Lower lobe of right lung (tissue), 2 donors: ENCODE measurements at regions not wholly inside any gene's neighbourhood (a gene's known extent, or its start where the extent isn't known, plus 50 kb on each side); places are given as distances from the start of the nearest gene placed in this dataset.

Experiments used
- ATAC-seq, 2 donors: fragments of 200-7000 bp; cut with Tn5 transposase; one replicate each; pipeline ENCODE4 v1.9.1; 2020 to 2022; ENCODE audit warnings: mild to moderate bottlenecking in 2 of 2, moderate library complexity in 2 of 2
- DNase-seq: peaks from one replicate; pipeline ENCODE4 v3.0.0-alpha.2; 2020
- H3K27ac ChIP-seq: fragments of 200-600 bp; one replicate; pipeline ENCODE4 v1.8.0; 2022
- H3K27me3 ChIP-seq: fragments of 200-600 bp; one replicate; pipeline ENCODE4 v1.8.0; 2022; ENCODE audit warnings: low read depth
- H3K36me3 ChIP-seq: fragments of 200-600 bp; one replicate; pipeline ENCODE4 v1.8.0; 2022; ENCODE audit warnings: mild to moderate bottlenecking
- H3K4me1 ChIP-seq: fragments of 200-600 bp; one replicate; pipeline ENCODE4 v1.8.0; 2022
- H3K4me3 ChIP-seq: fragments of 200-600 bp; one replicate; pipeline ENCODE4 v1.8.0; 2022; ENCODE audit warnings: mild to moderate bottlenecking
- H3K9me3 ChIP-seq: fragments of 200-600 bp; one replicate; pipeline ENCODE4 v1.8.0; 2022
- intact Hi-C: fragments of 100-400 bp; cut with DNase I; formaldehyde crosslinking; loops from one replicate; pipeline ENCODE4 v1.11.0; 2022
- TF ChIP-seq, protein P1 (sequence below): fragments of 200-600 bp; IDR thresholded peaks from one replicate; pipeline ENCODE4 v1.8.0; 2022; ENCODE audit warnings: antibody characterized with exemption, mild to moderate bottlenecking
- donor health status: DM: no; HTN: yes; CAD: no; lungs with severe emphysema.

DNA sequence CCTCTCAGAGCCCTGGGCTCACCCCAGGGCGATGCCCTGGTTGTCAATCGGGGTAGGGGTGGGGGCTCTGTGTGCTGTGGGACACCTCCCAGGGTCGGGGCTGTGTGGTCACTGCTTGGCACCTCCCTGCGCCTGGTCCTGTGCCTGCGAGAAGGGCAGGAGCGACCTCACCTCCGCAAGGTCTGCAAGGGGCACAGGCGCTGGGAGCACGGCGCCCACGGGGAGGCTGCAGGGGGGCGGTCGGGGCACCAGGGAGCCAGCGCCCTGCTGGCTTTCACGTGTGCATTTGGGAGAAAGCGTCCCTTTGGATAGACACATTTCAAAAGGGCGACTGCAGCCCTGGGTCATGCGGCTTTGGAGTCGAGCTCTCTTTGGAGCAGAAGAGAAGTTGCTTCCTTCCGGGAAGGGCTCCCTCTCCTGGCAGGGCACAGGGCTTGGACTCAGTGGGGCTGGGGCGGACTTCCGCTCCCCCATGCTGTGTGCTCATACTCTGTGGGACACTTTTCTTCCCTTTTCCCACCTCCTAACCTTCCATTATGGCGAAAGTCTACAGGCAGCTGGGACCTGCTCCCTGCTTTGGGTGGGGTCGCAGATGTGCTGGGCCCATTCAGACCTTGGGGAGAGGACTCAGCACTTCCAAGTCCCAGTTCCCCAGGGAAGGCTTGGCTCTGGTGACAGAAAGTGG lies 52.9 kb upstream of the SLC28A3 start:
- Histone ChIP-seq H3K4me3 (no peak overlapping the region), H3K9me3 (no peaks in the 10 kb centered on the region), H3K36me3 (no peaks in the 10 kb centered on the region), H3K27me3 (no peaks in the 10 kb centered on the region), H3K4me1 (no peaks in the 10 kb centered on the region), H3K27ac (no peak overlapping the region)
- TF ChIP-seq, protein P1, sequence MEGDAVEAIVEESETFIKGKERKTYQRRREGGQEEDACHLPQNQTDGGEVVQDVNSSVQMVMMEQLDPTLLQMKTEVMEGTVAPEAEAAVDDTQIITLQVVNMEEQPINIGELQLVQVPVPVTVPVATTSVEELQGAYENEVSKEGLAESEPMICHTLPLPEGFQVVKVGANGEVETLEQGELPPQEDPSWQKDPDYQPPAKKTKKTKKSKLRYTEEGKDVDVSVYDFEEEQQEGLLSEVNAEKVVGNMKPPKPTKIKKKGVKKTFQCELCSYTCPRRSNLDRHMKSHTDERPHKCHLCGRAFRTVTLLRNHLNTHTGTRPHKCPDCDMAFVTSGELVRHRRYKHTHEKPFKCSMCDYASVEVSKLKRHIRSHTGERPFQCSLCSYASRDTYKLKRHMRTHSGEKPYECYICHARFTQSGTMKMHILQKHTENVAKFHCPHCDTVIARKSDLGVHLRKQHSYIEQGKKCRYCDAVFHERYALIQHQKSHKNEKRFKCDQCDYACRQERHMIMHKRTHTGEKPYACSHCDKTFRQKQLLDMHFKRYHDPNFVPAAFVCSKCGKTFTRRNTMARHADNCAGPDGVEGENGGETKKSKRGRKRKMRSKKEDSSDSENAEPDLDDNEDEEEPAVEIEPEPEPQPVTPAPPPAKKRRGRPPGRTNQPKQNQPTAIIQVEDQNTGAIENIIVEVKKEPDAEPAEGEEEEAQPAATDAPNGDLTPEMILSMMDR, result no peak
- intact Hi-C loops, result no loop called here
- DNase-seq (no peak), ATAC-seq (peak in 1 of 2 donors; percentile 28)

DNA sequence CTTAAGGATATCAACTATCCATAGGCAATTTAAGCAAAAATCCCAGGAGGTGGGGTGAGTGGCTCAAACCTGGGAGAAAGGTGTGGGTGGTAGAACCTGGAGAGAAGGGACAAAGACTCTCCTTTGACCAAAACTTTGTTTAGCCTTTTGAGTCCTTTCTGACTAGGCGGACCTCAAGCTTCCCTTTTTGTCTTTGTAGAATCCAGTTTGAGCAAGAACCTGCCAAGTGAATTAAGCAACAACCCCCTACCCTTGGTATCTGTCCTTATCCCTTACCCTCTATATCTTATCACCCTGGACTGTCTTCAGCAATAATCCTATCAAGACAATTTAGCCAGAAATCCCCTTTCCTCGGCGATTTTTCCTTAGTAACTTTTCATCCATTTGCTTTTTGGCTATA lies 53.5 kb upstream of the SLC28A3 start:
- Histone ChIP-seq H3K27ac (no peak overlapping the region), H3K27me3 (no peaks in the 10 kb centered on the region), H3K36me3 (no peaks in the 10 kb centered on the region), H3K9me3 (no peaks in the 10 kb centered on the region), H3K4me1 (no peaks in the 10 kb centered on the region), H3K4me3 (no peak overlapping the region)
- ATAC-seq (peak in 1 of 2 donors; percentile 31), DNase-seq (no peak)
- intact Hi-C loops, result no loop called here
- TF ChIP-seq, protein P1, result no peak

- H3K4me1 ChIP-seq, result no peaks in the 10 kb centered on the region
- TF ChIP-seq, protein P1, result peak; percentile 98
- no peak overlapping the region for H3K27ac ChIP-seq
- ATAC-seq (peak; percentile 83), DNase-seq (no peak)
- no peaks in the 10 kb centered on the region for H3K36me3 ChIP-seq
- H3K9me3 ChIP-seq, result no peaks in the 10 kb centered on the region
- H3K27me3 ChIP-seq, result no peaks in the 10 kb centered on the region
- intact Hi-C loops, result no loop called here
- H3K4me3 ChIP-seq, result no peak overlapping the region
These were observed 56.7 kb upstream of the SLC28A3 start for GRCh38 chr9:84397151-84397728.

GRCh38 chr9:84397822-84398221 lies 57.3 kb upstream of the SLC28A3 start:
- Histone ChIP-seq H3K27me3 (no peaks in the 10 kb centered on the region), H3K27ac (no peak overlapping the region), H3K9me3 (no peaks in the 10 kb centered on the region), H3K4me3 (no peak overlapping the region), H3K36me3 (no peaks in the 10 kb centered on the region), H3K4me1 (no peaks in the 10 kb centered on the region)
- TF ChIP-seq, protein P1, result no peak
- ATAC-seq, result no peak
- DNase-seq, result no peak
- intact Hi-C loops, result no loop called here

DNA sequence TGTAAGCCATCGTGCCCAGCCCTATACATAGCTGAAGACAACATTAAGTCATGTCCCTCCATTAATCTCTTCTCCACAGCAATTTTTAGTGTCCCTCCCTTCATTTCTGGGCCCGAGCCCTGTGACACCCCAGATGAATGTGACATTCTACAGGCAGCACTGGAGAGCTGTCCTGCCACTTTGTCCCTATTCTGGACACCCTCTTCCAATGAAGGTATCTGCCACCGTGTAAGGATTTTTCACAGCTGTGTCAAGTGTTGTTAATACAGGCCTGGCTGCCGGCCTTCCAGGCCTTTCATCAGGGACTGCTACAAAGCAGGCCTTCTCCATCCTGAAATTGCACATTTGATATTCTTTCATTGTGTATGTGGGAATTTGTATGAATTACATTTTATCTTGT lies 62.0 kb upstream of the SLC28A3 start:
- DNase-seq, result no peak
- ATAC-seq, result no peak
- no peaks in the 10 kb centered on the region for H3K4me1 ChIP-seq
- TF ChIP-seq, protein P1, result no peak
- no peaks in the 10 kb centered on the region for H3K9me3 ChIP-seq
- H3K4me3 ChIP-seq, result no peak overlapping the region
- no peaks in the 10 kb centered on the region for H3K36me3 ChIP-seq
- intact Hi-C loops, result no loop called here
- H3K27me3 ChIP-seq, result no peaks in the 10 kb centered on the region
- no peak overlapping the region for H3K27ac ChIP-seq
